SJCRH30 (cell line): ENCODE measurements at regions not wholly inside any gene's neighbourhood (a gene's known extent, or its start where the extent isn't known, plus 50 kb on each side); places are given as distances from the start of the nearest gene placed in this dataset.

Experiments
- DNase-seq, 2 experiments: peaks; one replicate each; pipeline ENCODE4 v3.0.0-alpha.2; 2015 to 2020
- H3K27ac ChIP-seq: fragments of 250-450 bp; sonication (Bioruptor Pico); 2 replicates; pipeline ENCODE4 v1.5.1; 2020; ENCODE audit warnings: mild to moderate bottlenecking, moderate library complexity
- H3K27me3 ChIP-seq: fragments of 250-450 bp; sonication (Bioruptor Pico); 2 replicates; pipeline ENCODE4 v1.5.1; 2020; ENCODE audit warnings: mild to moderate bottlenecking, moderate library complexity
- H3K36me3 ChIP-seq: fragments of 250-450 bp; sonication (Bioruptor Pico); 2 replicates; pipeline ENCODE4 v1.5.1; 2020; ENCODE audit warnings: mild to moderate bottlenecking, moderate library complexity
- H3K4me1 ChIP-seq: fragments of 250-450 bp; sonication (Bioruptor Pico); 2 replicates; pipeline ENCODE4 v1.5.1; 2020; ENCODE audit warnings: mild to moderate bottlenecking, moderate library complexity
- H3K4me3 ChIP-seq: fragments of 250-450 bp; sonication (Bioruptor Pico); 2 replicates; pipeline ENCODE4 v1.5.1; 2020; ENCODE audit warnings: mild to moderate bottlenecking, moderate library complexity
- H3K9me3 ChIP-seq: fragments of 250-450 bp; sonication (Bioruptor Pico); replicated peaks from 2 replicates; pipeline ENCODE4 v1.5.1; 2020; ENCODE audit warnings: mild to moderate bottlenecking, moderate library complexity

GRCh38 chrX:39995457-39995856 is 102.3 kb downstream of the BCOR start:
- H3K27ac ChIP-seq = no peak overlapping the region
- no peak overlapping the region for H3K4me3 ChIP-seq
- H3K27me3 ChIP-seq = no peaks in the 10 kb centered on the region
- H3K9me3 ChIP-seq = no peaks in the 10 kb centered on the region
- no peaks in the 10 kb centered on the region for H3K4me1 ChIP-seq
- H3K36me3 ChIP-seq = no peaks in the 10 kb centered on the region
- DNase-seq = no peak

DNA sequence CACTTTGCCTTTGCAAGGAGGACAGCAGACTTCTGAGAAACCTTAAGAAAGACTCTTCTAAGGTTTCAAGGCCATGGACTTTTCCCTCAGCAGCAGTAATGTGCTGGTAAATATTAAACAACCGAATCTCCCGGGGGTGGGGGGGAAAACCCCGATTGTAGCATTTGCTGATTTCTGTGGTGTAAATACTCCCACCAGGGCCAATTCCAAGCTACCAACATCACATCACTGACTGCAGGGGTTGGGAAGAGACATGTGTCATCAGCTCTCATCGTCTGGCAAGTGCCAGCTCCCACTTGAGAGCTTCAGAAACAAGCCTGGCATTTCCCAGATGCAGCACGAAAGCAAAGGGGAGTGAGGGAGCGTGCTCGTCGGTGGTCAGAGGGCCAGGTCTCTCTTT is 101.2 kb downstream of the BCOR start:
- DNase-seq = no peak
- H3K9me3 ChIP-seq = no peaks in the 10 kb centered on the region

GRCh38 chrX:39998636-39999406 is 98.9 kb downstream of the BCOR start:
- H3K4me3 ChIP-seq = no peak overlapping the region
- H3K27me3 ChIP-seq = no peaks in the 10 kb centered on the region
- no peak overlapping the region for H3K27ac ChIP-seq

More for the DNA sequence above, 101.2 kb downstream of the BCOR start:
- H3K4me3 ChIP-seq = no peak overlapping the region
- no peaks in the 10 kb centered on the region for H3K27me3 ChIP-seq
- no peaks in the 10 kb centered on the region for H3K4me1 ChIP-seq
- H3K36me3 ChIP-seq = no peaks in the 10 kb centered on the region
- H3K27ac ChIP-seq = no peak overlapping the region

More at GRCh38 chrX:39998636-39999406, 98.9 kb downstream of the BCOR start:
- H3K4me1 ChIP-seq = peaks cover 5% of the 10 kb centered on the region; the same call in 1 of the 2 replicates
- no peak for DNase-seq
- no peaks in the 10 kb centered on the region for H3K9me3 ChIP-seq
- no peaks in the 10 kb centered on the region for H3K36me3 ChIP-seq
